IMR-90 (cell line): ENCODE measurements at regions not wholly inside any gene's neighbourhood (a gene's known extent, or its start where the extent isn't known, plus 50 kb on each side); places are given as distances from the start of the nearest gene placed in this dataset.

Source experiments
- ATAC-seq: fragments of 200-7000 bp; cut with Tn5 transposase; 2 replicates; pipeline ENCODE4 v1.9.1; 2020; ENCODE audit warnings: low read depth, mild to moderate bottlenecking, moderate library complexity
- BruUV-seq: library from RNA; stranded (reverse); fragments of 400-500 nt; replicated peaks from 2 replicates; lab custom pipeline; 2021; lab: Mats Ljungman, UMichigan
- CTCF ChIA-PET: fragments of 300-600 bp; formaldehyde crosslinking; extraction: SDS; loops from one replicate; lab custom pipeline; 2021; ENCODE audit warnings: antibody characterized with exemption; lab: Yijun Ruan, JAX
- POLR2A ChIA-PET: fragments of 300-600 bp; sonication (Branson Sonifier 250); formaldehyde crosslinking; loops from one replicate; lab custom pipeline; 2022; ENCODE audit warnings: antibody characterized with exemption; ENCODE audit not compliant: unreplicated experiment; lab: Charles Lee
- DNase-seq: peaks from one replicate; pipeline ENCODE4 v3.0.0; 2013
- H2AFZ ChIP-seq: replicated peaks from 2 replicates; pipeline ENCODE3; 2013; ENCODE audit warnings: low read length, mild to moderate bottlenecking; ENCODE audit not compliant: poor library complexity
- H2AK5ac ChIP-seq: 2 replicates; pipeline ENCODE4 v1.6.1; 2013; ENCODE audit warnings: low read depth, low read length, inconsistent platforms
- H2AK9ac ChIP-seq: replicated peaks from 2 replicates; pipeline ENCODE3; 2013; ENCODE audit warnings: mild to moderate bottlenecking, low read depth, low read length, moderate library complexity; ENCODE audit not compliant: poor library complexity
- H2BK120ac ChIP-seq: 2 replicates; pipeline ENCODE4 v1.6.1; 2013; ENCODE audit warnings: low read depth, low read length, inconsistent platforms
- H2BK15ac ChIP-seq: 3 replicates; pipeline ENCODE4 v1.6.1; 2013; ENCODE audit warnings: low read depth, low read length, inconsistent platforms
- H2BK20ac ChIP-seq: 2 replicates; pipeline ENCODE4 v1.6.1; 2013; ENCODE audit warnings: low read depth, mild to moderate bottlenecking, inconsistent platforms, low read length, moderate library complexity
- H2BK5ac ChIP-seq: 2 replicates; pipeline ENCODE4 v1.6.1; 2013; ENCODE audit warnings: mild to moderate bottlenecking, low read depth, low read length, inconsistent platforms; ENCODE audit not compliant: poor library complexity, severe bottlenecking
- H3K14ac ChIP-seq: replicated peaks from 2 replicates; pipeline ENCODE4 v1.6.1; 2013; ENCODE audit warnings: low read depth, low read length, inconsistent platforms
- H3K18ac ChIP-seq: 2 replicates; pipeline ENCODE4 v1.6.1; 2013; ENCODE audit warnings: low read depth, low read length, control low read depth
- H3K23ac ChIP-seq: 2 replicates; pipeline ENCODE4 v1.6.1; 2013; ENCODE audit warnings: low read depth, low read length, inconsistent platforms
- H3K27ac ChIP-seq: 2 replicates; pipeline ENCODE4 v1.5.1; 2013; ENCODE audit warnings: mild to moderate bottlenecking, control low read depth, low read length; ENCODE audit not compliant: insufficient read depth
- H3K27me3 ChIP-seq: 2 replicates; pipeline ENCODE4 v1.6.1; 2013; ENCODE audit warnings: low read length; ENCODE audit not compliant: control insufficient read depth, insufficient read depth
- H3K36me3 ChIP-seq: 2 replicates; pipeline ENCODE4 v1.6.1; 2013; ENCODE audit warnings: low read length, mixed read lengths; ENCODE audit not compliant: control insufficient read depth, insufficient read depth
- H3K4ac ChIP-seq: 2 replicates; pipeline ENCODE4 v1.6.1; 2013; ENCODE audit warnings: low read depth, low read length, inconsistent platforms
- H3K4me1 ChIP-seq: 2 replicates; pipeline ENCODE4 v1.6.1; 2013; ENCODE audit warnings: low read length, mixed read lengths; ENCODE audit not compliant: control insufficient read depth, insufficient read depth
- H3K4me2 ChIP-seq: 2 replicates; pipeline ENCODE4 v1.6.1; 2013; ENCODE audit warnings: low read depth, mild to moderate bottlenecking, control low read depth, low read length, moderate library complexity
- H3K4me3 ChIP-seq: 2 replicates; pipeline ENCODE4 v1.5.1; 2013; ENCODE audit warnings: low read depth, mild to moderate bottlenecking, control low read depth, low read length, moderate library complexity; ENCODE audit not compliant: insufficient read depth
- H3K56ac ChIP-seq: 2 replicates; pipeline ENCODE4 v1.6.1; 2013; ENCODE audit warnings: low read length, inconsistent platforms; ENCODE audit not compliant: insufficient read depth; ENCODE audit errors: extremely low read depth
- H3K79me1 ChIP-seq, 2 experiments: 2 replicates each; pipeline ENCODE4 v1.6.1; 2013; ENCODE audit warnings: low read length in 2 of 2, inconsistent platforms in 1 of 2, low read depth in 1 of 2
- H3K9ac ChIP-seq: 2 replicates; pipeline ENCODE4 v1.6.1; 2013; ENCODE audit warnings: low read depth, low read length, control low read depth
- H3K9me1 ChIP-seq: 2 replicates; pipeline ENCODE4 v1.6.1; 2013; ENCODE audit warnings: low read length, inconsistent platforms; ENCODE audit not compliant: insufficient read depth
- H3K9me3 ChIP-seq: 2 replicates; pipeline ENCODE4 v1.6.1; 2013; ENCODE audit warnings: low read length; ENCODE audit not compliant: control insufficient read depth, insufficient read depth
- H4K20me1 ChIP-seq: 2 replicates; pipeline ENCODE4 v1.6.1; 2013; ENCODE audit warnings: low read length, inconsistent platforms; ENCODE audit not compliant: insufficient read depth
- H4K5ac ChIP-seq: 2 replicates; pipeline ENCODE4 v1.6.1; 2013; ENCODE audit warnings: mild to moderate bottlenecking, low read depth, low read length, control low read depth
- H4K8ac ChIP-seq, 2 experiments: 2 replicates each; pipeline ENCODE4 v1.6.1; 2013; ENCODE audit warnings: low read depth in 2 of 2, low read length in 2 of 2, control low read depth in 1 of 2, inconsistent platforms in 1 of 2
- H4K91ac ChIP-seq: 2 replicates; pipeline ENCODE4 v1.6.1; 2013; ENCODE audit warnings: low read depth, low read length, inconsistent platforms; ENCODE audit not compliant: insufficient read depth
- BHLHE40 ChIP-seq: fragments of 150-350 bp; IDR thresholded peaks from 2 replicates; pipeline ENCODE4 v1.6.1; 2016; ENCODE audit warnings: mild to moderate bottlenecking, low read depth, low read length
- MAFK ChIP-seq: IDR thresholded peaks from 2 replicates; pipeline ENCODE4 v1.6.1; 2012; ENCODE audit warnings: low read depth, low read length, improper control_type of control experiment
- MXI1 ChIP-seq: IDR thresholded peaks from 2 replicates; pipeline ENCODE4 v1.6.1; 2012; ENCODE audit warnings: low read depth, mild to moderate bottlenecking, low read length, moderate library complexity, borderline replicate concordance
- NFE2L2 ChIP-seq: fragments of 150-350 bp; IDR thresholded peaks from 2 replicates; pipeline ENCODE4 v1.6.1; 2016; ENCODE audit warnings: low read depth, mild to moderate bottlenecking, low read length
- RAD21 ChIP-seq: IDR thresholded peaks from 2 replicates; pipeline ENCODE4 v1.6.1; 2012; ENCODE audit warnings: low read length, improper control_type of control experiment
- RCOR1 ChIP-seq: IDR thresholded peaks from 2 replicates; pipeline ENCODE4 v1.6.1; 2012; ENCODE audit warnings: mild to moderate bottlenecking, low read length, improper control_type of control experiment; ENCODE audit not compliant: insufficient replicate concordance
- WGBS, 2 experiments: methylation state at CpG; one replicate each; pipeline versions ENCODE4 v1.1.5 to v1.1.7; 2013; ENCODE audit warnings: missing lambda C conversion rate in 2 of 2; ENCODE audit not compliant: insufficient read length in 1 of 2; ENCODE audit errors: extremely low coverage in 2 of 2; 5-methylcytosine and 5-hydroxymethylcytosine counted together
- dilution Hi-C: fragments of 300-500 bp; cut with HindIII; formaldehyde crosslinking; loops from one replicate; pipeline ENCODE4 v1.14.3; 2018; ENCODE audit warnings: low sequenced_read_pairs; ENCODE audit not compliant: unreplicated experiment
- in situ Hi-C: fragments of 300-500 bp; cut with MboI; formaldehyde crosslinking; loops from 3 replicates; pipeline ENCODE4 v1.14.3; 2019; ENCODE audit warnings: low sequenced_read_pairs, inconsistent platforms, mixed read lengths
- intact Hi-C: fragments of 100-400 bp; cut with micrococcal nuclease; formaldehyde crosslinking; loops from 2 replicates; pipeline ENCODE4 v1.10.0; 2022
- TF ChIP-seq, protein P1 (sequence below): fragments of 150-350 bp; IDR thresholded peaks from 2 replicates; pipeline ENCODE4 v1.6.1; 2017; ENCODE audit warnings: mild to moderate bottlenecking, antibody characterized with exemption, low read length, low read depth
- TF ChIP-seq, protein P2 (sequence below): conservative IDR thresholded peaks from 2 replicates; pipeline ENCODE4 v1.5.1; 2012; ENCODE audit warnings: mild to moderate bottlenecking, low read depth, low read length, improper control_type of control experiment
- TF ChIP-seq, protein P3 (sequence below): fragments of 150-350 bp; IDR thresholded peaks from 2 replicates; pipeline ENCODE4 v1.6.1; 2016; ENCODE audit warnings: low read depth, mild to moderate bottlenecking, low read length, moderate library complexity, borderline replicate concordance

DNA sequence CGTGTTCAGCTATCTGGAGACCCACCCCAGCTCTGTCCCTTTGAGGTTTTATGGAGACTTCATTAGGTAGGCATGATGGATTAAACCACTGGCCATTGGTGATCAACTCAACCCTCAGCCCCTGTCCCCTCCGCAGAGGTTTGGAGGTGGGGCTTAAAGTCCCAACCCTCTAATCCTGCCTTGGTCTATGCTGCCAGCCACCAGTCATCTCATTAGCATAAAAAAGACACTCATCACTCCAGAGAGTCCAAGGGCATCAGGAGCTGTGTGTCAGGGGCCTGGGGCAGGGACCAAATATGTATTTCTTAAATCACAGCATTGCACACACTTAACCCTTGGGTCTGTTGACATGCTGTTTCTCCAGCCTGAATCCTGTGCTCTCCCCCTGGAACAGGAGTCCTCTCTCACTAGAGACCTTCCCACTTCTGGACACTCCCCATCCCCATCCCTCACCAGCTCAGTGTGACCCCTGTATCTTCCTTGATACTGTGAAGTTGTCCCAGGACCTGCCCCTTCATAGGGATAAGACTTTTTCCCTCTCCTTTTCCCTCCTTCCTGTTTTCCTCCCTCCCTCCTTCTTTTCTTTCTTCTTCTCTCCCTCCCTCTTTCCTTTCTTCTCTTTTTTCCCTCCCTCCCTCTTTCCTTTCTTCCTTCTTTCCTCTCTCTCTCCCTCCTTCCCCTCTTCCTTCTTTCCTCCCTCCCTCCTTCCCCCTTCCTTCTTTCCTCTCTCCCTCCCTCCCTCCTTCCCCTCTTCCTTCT, 54.7 kb upstream of the CLMN start:
- Histone ChIP-seq H2AFZ (no peak overlapping the region), H2AK5ac (no peak overlapping the region), H3K56ac (no peak overlapping the region), H3K4me2 (no peak overlapping the region), H2BK15ac (no peak overlapping the region), H2BK120ac (no peak overlapping the region), H3K4me3 (no peak overlapping the region), H3K4me1 (no peaks in the 10 kb centered on the region), H4K8ac (no peak overlapping the region), H3K18ac (no peak overlapping the region), H2BK20ac (no peak overlapping the region), H2BK5ac (no peak overlapping the region), H3K9me3 (no peaks in the 10 kb centered on the region), H3K79me1 (no peaks in the 10 kb centered on the region), H4K20me1 (no peaks in the 10 kb centered on the region), H3K23ac (no peak overlapping the region), H3K14ac (no peak overlapping the region), H4K5ac (no peak overlapping the region), H3K4ac (no peak overlapping the region), H3K36me3 (no peaks in the 10 kb centered on the region), H3K27me3 (peaks cover 4% of the 10 kb centered on the region; the same call in 1 of the 2 replicates), H3K9ac (no peak overlapping the region), H4K91ac (no peak overlapping the region), H2AK9ac (no peak overlapping the region), H3K9me1 (no peaks in the 10 kb centered on the region), H3K27ac (no peak overlapping the region)
- in situ Hi-C loops (no loop called here), intact Hi-C loops (no loop called here), dilution Hi-C loops (no loop called here)
- CTCF ChIA-PET: no interaction called here
- POLR2A ChIA-PET: no interaction called here
- WGBS, 2 experiments: no CpG with 5 or more reads among the region's 2 CpGs
- DNase-seq: no peak
- TF ChIP-seq MXI1: no peak
- TF ChIP-seq, protein P1, sequence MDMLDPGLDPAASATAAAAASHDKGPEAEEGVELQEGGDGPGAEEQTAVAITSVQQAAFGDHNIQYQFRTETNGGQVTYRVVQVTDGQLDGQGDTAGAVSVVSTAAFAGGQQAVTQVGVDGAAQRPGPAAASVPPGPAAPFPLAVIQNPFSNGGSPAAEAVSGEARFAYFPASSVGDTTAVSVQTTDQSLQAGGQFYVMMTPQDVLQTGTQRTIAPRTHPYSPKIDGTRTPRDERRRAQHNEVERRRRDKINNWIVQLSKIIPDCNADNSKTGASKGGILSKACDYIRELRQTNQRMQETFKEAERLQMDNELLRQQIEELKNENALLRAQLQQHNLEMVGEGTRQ: no peak
- no peak for TF ChIP-seq BHLHE40
- no peak for TF ChIP-seq MAFK
- TF ChIP-seq, protein P2, sequence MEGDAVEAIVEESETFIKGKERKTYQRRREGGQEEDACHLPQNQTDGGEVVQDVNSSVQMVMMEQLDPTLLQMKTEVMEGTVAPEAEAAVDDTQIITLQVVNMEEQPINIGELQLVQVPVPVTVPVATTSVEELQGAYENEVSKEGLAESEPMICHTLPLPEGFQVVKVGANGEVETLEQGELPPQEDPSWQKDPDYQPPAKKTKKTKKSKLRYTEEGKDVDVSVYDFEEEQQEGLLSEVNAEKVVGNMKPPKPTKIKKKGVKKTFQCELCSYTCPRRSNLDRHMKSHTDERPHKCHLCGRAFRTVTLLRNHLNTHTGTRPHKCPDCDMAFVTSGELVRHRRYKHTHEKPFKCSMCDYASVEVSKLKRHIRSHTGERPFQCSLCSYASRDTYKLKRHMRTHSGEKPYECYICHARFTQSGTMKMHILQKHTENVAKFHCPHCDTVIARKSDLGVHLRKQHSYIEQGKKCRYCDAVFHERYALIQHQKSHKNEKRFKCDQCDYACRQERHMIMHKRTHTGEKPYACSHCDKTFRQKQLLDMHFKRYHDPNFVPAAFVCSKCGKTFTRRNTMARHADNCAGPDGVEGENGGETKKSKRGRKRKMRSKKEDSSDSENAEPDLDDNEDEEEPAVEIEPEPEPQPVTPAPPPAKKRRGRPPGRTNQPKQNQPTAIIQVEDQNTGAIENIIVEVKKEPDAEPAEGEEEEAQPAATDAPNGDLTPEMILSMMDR: no peak
- TF ChIP-seq NFE2L2: no peak
- TF ChIP-seq RAD21: no peak
- TF ChIP-seq, protein P3, sequence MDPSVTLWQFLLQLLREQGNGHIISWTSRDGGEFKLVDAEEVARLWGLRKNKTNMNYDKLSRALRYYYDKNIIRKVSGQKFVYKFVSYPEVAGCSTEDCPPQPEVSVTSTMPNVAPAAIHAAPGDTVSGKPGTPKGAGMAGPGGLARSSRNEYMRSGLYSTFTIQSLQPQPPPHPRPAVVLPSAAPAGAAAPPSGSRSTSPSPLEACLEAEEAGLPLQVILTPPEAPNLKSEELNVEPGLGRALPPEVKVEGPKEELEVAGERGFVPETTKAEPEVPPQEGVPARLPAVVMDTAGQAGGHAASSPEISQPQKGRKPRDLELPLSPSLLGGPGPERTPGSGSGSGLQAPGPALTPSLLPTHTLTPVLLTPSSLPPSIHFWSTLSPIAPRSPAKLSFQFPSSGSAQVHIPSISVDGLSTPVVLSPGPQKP: no peak
- no peak for TF ChIP-seq RCOR1
- BruUV-seq: no TSS peak
- no peak for ATAC-seq
